Skin of body (tissue), 1 donor: ENCODE measurements at regions not wholly inside any gene's neighbourhood (a gene's known extent, or its start where the extent isn't known, plus 50 kb on each side); places are given as distances from the start of the nearest gene placed in this dataset.
"Not testable (repeated sequence)": the region's sequence is repeated elsewhere in the genome, so short reads cannot be mapped to it uniquely, and the experiment has no call there.

Experiments
- DNase-seq: peaks from one replicate; lab custom pipeline; 2025; lab: John Stamatoyannopoulos, UW

DNA sequence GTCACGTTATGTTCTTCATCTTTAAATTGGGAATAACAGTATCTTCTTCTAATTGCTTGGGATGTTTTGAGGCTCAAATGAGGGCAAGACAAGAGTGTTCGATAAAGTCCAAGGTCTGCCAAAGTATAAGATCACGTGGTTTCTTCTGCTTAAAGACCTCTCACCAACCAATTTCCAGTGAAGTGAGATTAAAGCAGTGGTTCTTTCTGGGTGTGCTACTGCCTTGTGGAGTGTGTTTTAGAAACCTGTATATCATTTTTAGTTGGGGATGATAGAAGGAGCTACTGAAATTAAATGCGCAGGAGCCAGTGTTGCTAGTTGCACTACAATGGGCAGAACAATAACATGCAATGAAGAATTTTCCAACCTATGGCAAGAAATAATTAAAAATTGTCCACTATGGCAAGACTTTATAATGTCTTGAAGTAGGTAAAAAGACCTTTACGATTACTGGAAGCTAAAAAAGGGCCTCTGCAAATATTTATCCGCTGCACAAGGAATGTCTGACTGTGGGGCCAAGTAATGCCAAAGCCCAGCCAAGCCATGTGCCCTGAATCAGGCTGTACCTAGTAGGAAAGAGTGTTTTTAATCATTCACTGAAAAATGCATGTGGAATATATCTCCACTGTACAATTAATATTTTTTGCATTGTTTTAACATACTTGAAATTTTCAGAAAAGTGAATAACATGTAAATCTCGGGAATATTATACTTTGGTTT lies 244.5 kb upstream of the REG3G start:
- DNase-seq = no peak

DNA sequence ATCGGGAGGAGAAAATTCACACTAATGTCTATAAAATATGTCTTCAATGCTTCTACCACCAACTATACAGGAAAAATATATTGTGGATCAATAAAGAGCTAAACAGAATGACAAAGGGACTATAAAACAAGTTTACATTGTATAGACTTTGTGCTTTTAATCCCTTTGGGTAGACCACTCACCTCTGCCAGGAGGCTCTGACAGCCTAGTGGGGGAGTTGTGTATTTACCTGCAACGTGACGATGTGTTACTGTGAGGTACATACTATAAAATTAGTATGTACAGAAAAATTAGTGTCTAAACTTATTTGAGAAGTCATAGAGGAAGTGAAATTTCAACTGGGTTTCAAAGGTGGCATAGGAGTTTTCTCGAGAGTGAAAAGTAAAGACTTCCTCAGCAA lies 243.3 kb upstream of the REG3G start:
- DNase-seq = no peak

DNA sequence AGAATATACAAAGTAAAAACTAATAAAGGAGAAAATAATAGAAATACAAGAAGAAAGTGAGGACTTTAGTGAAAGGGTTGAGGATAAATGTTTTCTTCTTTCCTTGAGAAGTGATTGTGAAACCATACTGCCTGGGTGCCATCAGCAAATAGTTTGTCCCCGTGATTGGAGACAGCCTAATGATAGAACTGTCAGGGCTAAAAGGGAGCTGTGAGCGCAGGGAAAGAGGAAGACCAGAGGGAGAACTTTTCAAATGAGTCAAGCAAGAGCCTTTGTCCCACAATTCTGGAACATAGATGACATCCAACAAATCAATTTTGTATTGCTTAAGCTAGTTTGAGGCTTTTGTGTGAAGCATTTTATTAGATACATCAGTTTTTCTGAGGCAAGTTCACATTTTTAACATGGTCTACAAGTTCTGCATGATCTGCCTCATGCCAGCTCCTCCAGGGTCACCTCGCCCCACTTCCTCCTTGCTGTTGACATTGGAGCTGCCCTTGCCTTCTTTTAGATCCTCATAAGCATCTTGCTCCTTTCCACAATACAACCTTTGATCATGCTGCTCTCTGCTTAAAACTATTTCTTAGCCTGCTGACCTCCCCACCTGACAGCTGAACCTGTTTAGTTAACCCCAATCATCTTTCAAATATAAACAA lies 213.4 kb upstream of the REG3G start:
- no peak for DNase-seq

DNA sequence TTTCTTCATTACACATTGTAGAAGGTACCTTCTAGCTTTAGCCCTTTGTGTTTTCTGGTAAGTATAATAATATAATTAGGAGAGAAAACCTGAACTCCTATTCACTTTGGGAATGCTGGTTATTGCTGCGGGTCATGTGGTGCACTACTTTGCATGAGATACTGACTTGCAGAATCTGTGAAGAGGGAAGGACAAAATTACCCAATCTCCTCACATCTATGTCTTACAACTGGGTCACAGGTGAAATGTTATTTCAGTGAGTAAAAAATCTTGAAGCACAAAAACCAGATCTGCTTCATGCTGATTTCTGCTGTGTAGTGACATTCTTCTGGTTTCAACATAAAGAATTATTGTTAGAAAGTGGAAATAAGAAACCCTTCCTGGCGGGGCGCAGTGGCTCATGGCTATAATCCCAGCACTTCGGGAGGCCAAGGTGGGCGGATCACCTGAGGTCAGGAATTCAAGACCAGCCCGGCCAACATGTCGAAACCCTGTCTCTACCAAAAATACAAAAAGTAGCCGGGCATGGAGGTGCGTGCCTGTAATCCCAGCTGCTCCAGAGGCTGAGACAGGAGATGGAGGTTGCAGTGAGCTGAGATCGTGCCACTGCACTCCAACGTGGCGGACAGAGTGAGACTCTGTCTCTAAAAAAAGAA lies 211.0 kb upstream of the REG3G start:
- DNase-seq = no peak

DNA sequence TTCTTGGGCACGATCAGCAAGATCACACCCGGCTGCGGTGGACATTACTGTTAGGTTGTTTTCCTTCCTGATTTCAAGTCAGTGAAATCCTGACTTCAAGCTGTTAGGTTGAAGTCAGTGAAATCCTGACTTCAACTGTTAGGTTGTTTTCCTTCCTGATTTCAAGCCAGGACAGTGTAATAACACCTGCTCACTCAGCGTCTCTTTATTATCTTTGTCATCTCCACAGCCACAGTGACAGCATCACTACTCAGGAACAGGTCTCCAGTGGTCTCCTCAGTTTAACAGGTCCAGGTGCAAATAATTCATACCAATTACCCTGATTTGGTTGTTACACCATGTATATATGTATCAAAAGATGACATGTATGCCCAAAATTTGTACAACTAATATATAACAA lies 208.1 kb upstream of the REG3G start:
- DNase-seq = no peak

DNA sequence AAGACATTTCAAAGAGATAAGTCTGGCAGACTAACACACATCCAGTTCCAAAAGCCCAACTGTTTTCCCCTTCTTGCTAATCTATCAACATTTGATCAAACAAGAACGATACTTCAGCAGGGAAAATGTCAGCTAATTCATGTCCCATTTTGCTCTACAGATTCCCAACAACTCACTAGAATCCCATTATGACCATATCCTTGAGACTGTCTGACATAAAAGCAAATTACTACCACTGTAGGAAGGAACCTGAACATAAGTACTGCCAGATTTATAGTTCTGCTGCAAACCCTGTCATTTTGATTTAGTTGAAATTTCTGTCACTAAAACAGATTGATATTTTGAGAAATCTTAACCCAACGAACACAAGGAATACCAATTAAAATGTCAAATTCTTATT lies 193.0 kb upstream of the REG3G start:
- no peak for DNase-seq

DNA sequence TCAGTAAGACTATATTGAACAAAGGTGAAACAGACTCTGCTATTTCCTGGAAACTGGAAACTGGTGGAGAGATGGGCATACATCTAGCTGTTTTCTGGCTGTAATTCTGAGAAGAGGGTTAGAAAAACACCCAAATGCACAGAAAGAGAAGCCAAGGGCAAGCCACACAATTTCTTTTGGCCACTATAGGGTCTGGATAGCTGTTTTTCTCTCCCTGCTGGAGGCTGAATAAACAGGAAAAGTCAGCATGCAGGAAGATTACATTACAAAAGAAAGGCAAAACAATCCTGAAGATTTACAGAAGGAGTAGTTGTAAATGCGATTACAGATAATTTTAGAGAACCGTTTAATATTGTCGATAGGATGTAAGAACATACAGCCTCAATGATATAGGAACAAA lies 186.2 kb upstream of the REG3G start:
- no peak for DNase-seq

DNA sequence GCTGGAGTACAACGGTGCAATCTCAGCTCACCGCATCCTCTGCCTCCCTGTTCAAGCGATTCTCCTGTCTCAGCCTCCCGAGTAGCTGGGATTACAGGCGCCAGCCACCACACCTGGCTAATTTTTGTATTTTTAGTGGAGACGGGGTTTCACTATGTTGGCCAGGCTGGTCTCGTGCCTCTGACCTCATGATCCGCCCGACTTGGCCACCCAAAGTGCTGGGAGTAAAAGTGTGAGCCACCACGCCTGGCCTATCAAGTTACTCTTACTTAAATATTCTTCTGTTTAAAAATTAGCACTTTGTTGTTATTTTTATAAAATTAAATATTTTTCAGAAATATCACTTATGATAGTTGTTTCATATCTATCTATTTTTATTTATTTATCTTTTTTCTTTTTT lies 185.2 kb upstream of the REG3G start:
- DNase-seq = not testable (repeated sequence)

DNA sequence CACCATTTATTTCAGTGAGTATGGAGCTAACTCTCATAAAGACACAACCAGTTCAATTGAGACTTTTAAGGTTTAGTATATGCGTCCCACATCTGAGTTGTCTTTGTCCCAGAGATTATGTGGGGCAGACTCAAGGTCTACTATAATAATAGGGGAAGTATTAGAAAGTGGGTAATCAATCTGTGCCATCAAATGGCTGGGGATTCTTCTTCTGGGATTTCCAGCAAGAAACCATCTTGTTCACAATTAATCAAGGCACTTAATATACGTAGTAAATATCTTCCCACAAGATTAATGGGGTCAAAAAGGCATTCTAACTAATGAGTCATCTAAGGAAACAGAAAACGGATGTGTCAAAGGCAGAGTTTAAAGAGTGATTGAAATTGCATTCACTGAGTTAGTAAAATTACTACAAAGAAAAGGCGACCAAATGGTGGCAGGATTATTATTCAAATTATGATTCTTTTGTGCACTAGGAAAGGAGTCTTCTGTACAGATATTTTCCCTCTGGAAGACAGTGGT lies 179.8 kb upstream of the REG3G start:
- no peak for DNase-seq

DNA sequence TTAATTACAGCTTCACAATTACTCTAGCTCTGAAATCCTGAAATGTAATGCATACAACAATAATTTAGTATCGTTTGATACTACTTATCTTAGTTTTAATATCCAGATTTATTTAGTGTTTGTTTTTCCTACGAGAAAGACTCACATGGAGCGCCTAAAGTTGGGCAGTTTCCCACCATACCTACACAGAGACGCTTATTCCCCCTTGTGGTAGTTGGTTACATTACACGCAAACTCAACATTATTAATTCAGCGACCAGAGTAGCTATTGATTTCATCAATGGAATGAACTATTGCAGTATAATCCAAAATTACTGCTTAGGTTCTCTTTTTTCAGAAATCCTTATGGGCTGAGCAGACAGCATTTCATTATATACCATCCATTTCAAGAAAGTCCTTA lies 164.0 kb upstream of the REG3G start:
- DNase-seq = peak; percentile 8

DNA sequence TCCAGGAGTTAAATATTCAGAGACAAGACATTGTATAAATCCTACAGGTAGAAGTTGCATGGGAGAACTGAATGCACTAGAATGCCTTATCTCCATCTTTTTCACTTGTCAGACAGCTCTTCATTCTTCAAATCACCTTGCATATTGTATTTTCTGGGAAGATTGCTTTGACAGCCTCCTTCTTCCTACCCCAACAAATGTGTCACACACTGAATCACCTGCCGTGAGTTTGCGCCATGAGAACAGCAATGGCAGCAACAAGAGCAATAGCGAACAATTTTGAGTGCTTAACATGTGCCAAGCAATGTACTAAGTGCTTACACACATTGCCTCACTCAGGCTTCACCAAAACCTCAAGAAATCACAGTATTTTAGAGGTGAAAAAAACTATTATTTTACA lies 161.3 kb upstream of the REG3G start:
- DNase-seq = no peak

DNA sequence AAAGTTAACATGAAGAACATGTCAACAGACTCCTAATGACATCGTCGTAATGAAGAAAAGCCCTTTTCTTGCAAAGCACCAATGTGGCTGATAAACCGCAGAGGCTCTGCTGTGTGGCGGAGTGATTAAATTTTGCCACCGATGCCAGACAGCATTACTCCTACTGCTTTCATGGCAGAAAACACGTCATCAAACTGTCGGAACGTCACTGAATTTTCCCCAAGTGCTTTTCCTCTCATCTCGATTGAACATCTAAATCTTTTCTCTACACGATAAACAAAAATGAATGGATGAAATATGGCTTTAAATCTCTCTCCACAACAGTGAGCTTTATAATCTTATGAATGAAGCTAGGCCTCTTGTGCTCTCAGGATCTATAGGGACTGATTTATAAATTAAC lies 159.8 kb upstream of the REG3G start:
- DNase-seq = no peak

DNA sequence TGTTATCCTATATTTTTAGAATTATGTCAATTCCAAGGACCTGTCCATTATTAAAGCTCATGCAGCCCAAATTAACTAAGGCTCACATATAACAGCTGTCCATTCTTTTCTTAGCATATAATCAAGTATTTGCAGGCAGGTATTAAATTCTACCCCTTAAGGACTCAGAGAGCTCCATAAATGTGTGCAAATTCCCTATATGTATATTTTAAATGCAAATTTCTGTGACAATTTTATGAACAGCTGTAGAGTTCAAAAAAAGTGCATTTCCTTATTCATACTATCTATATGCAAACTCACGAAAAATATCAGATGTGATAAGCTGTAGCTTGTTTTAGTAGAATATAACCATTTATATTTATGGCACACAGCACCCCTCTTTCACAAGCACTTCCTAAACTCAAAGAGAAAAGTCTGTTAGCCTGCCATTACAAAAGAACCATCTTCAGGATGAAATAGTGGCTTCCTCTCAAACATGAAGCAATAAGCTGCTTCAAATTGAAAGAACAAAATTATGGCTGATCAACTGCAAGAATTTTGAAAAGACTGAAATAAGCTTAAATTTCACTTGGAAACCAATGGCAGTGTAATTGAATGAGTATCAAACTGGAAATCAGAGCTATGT lies 155.0 kb upstream of the REG3G start:
- DNase-seq = no peak

DNA sequence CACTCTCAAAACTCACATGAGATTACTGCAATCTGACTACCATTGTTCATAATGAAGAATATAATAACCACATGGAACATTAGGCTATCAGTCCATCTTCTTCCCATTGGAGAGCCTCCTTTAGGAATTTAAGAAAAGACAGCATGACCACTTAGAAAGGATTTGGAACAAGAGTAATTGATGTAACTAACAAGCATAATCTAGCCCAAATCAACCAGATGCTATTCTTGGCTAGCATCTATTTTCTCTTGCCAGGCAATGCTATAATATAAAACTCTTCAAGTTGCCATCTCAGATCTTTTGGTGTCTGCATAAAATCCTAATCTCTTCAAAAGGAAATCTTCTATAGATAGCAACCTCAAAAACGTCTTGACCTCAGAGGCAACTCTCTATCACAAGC lies 152.0 kb upstream of the REG3G start:
- DNase-seq = no peak

DNA sequence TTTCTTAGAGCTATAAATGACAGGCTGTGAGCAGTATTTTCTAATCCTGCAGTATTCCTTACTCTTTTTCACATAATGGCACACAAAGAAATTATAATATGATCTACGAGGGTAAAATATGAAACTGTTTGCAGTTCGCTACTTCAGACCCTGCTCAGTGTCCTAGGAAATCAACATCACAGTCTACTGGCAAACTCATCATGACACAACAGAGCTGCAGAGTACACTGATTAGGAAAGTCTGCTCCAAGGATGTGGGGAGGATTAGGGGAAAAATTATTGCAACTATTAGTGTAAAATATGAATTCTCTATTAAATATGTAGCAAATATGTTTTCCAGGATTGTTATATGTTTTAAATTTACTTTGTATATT lies 149.2 kb upstream of the REG3G start:
- DNase-seq = no peak

DNA sequence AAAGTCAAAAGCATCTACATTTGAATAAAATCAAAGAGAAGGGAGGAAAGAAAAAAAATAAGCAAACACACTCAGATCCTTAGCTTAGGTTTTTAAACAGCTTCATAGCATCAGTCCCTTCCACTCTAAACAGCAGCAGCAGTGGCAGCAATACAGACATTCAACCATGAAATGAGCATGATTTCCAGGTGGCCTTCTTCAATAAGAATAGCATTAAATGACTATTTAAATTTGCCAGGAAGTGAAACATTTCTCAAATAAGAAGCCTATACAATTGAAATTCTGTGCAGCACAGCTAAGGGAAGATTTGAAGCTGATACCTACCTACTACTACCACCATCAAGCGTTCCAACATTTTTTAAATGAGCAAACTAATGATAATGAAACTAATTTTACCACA lies 138.1 kb upstream of the REG3G start:
- DNase-seq = no peak

DNA sequence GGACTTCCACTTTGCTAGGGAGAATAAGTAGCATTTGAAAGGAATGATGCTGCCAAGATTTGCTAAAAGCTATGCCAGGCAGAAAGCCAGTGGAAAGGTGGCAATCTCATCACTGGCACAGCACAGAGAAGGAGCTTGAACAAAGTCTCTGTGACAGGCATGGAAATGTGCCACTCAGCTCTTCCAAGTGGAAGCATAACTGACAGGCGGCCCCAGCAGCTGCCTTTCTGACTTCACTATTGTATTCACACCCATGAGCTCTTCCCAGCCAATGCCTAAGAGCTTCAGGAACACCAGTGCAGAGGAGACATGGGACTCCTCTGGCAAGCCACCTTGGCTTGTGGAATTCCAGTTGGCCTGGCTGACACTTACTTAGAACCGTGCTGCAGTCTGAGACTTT lies 134.6 kb upstream of the REG3G start:
- DNase-seq = no peak

DNA sequence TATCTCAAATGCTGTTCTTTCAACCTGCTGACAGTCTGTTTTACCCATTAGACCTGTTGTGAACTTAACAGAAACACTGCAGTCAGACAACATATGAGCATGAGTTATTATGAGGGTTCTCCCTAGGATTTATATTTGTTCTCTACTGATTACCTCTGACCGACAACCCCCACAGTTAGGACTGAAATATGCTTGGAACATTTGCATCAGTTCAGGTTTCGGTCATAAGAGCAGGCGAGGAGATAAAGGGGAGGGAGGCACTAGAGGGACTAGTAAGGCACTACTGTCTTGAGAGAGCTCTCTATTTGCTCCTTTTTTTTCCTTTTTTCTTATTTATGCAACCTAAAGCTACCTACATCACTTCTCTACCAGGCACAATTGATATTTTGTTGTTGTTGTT lies 133.2 kb upstream of the REG3G start:
- DNase-seq = no peak

DNA sequence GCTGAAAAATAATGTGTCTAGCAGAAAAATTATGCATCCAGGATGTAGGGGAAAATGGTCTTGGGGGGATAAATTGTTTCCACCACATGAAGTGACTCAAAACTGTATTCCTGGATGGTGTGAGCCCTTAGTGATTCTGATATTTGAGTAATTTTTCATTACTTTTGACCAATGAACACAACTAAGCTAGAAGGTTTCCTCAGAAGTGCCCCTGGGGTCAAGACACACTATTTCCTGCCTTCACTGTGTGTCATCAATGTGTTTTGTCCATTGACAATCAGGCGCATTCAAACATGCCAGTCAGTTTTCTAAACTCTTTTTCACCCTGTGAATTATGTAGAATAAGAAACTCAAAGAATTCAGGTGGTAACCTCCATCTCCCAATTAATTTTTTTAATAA lies 130.5 kb upstream of the REG3G start:
- DNase-seq = no peak

DNA sequence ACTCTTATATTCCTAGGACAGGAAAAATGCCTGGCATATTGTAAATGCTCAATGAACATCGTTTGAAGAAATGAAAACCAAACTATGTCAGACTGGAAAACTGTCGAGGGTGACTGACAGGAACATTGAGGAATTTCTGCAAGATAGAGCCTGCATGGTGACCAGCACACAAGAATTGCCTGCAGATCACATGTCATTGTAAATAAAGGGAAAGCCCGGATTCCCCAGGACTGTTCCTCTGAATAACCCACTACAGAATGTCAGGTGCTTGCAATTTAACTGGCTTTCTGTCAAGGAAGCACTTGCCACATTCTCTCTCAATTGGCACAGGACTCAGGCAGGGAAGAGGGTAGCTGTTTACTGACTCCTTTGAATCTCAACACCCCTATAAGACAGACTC lies 129.0 kb upstream of the REG3G start:
- DNase-seq = no peak

DNA sequence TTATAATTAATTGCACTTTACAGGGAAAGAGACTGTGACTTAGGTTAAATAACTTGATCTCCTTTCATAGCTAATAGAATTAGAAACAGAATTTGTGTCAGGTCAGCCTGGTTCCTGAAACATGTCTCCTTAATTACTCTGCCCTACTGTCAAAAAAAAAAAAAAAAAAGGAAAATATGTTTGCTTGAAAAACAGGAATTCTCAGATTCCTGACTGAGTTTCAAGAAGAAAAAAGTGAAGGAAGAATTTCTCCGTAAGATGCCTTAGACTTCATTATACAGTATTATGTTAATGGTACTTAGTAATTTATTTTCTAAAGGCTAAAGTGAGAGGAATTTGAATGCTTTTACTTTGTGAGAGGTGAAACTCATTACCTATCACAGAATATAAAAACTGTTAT lies 118.4 kb upstream of the REG3G start:
- DNase-seq = no peak

DNA sequence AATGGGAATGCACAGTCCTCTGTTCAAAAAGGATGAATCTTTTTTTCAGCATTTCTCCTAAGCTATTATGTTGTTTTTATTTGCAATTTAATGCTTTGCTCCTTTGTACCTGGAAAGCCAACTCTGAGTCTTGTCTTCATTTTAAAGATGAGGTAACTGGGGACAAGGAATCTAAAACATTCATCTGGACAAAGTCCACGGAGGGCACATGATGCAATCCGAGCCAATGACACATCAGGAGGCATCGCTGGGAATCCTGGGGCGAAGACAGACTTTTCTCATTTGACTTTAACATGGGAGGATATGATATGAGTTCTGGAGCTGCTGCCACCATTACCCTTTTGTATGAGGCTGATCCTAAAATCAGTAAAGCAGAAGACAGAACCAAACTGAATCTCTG lies 116.5 kb upstream of the REG3G start:
- no peak for DNase-seq
